Globus pallidus (tissue), 1 donor: ENCODE measurements at regions not wholly inside any gene's neighbourhood (a gene's known extent, or its start where the extent isn't known, plus 50 kb on each side); places are given as distances from the start of the nearest gene placed in this dataset.
"Not testable (repeated sequence)": the region's sequence is repeated elsewhere in the genome, so short reads cannot be mapped to it uniquely, and the experiment has no call there.

Experiments
- DNase-seq: peaks from one replicate; pipeline ENCODE4 v3.0.0-alpha.2; 2015; ENCODE audit warnings: low spot score

GRCh38 chr21:28132713-28133112, 860.0 kb downstream of the LTN1 start:
- DNase-seq = no peak

GRCh38 chr21:28127175-28127785, 865.4 kb downstream of the LTN1 start:
- DNase-seq = no peak

- no peak for DNase-seq
Measured at GRCh38 chr21:28126521-28127174, 866.0 kb downstream of the LTN1 start.

- no peak for DNase-seq
Measured at GRCh38 chr21:28124541-28124940, 868.1 kb downstream of the LTN1 start.

- DNase-seq = no peak
Measured at GRCh38 chr21:28118570-28118969, 874.1 kb downstream of the LTN1 start.

- not testable (repeated sequence) for DNase-seq
Measured at GRCh38 chr21:28114986-28115385, 877.7 kb downstream of the LTN1 start.

GRCh38 chr21:28113718-28114117, 879.0 kb downstream of the LTN1 start:
- no peak for DNase-seq

GRCh38 chr21:28112511-28112910, 880.2 kb downstream of the LTN1 start:
- DNase-seq = no peak

GRCh38 chr21:28111151-28111619, 881.5 kb downstream of the LTN1 start:
- peak; percentile 25 for DNase-seq

- no peak for DNase-seq
Measured at GRCh38 chr21:28110716-28111115, 882.0 kb downstream of the LTN1 start.

GRCh38 chr21:28110074-28110473, 882.6 kb downstream of the LTN1 start:
- DNase-seq = no peak

GRCh38 chr21:28106370-28106890, 886.2 kb downstream of the LTN1 start:
- DNase-seq = no peak

- DNase-seq = no peak
Measured at GRCh38 chr21:28104346-28104745, 888.3 kb downstream of the LTN1 start.

- peak; percentile 14 for DNase-seq
Measured at GRCh38 chr21:28100366-28100765, 892.3 kb downstream of the LTN1 start.

GRCh38 chr21:28099001-28099705, 893.5 kb downstream of the LTN1 start:
- DNase-seq = peak; percentile 23

- DNase-seq = no peak
Measured at GRCh38 chr21:28091466-28091865, 901.2 kb downstream of the LTN1 start.

- no peak for DNase-seq
Measured at GRCh38 chr21:28090546-28090945, 902.1 kb downstream of the LTN1 start.

- no peak for DNase-seq
Measured at GRCh38 chr21:28089599-28090441, 902.9 kb downstream of the LTN1 start.

GRCh38 chr21:28086861-28087581, 905.7 kb downstream of the LTN1 start:
- DNase-seq = no peak

GRCh38 chr21:28084951-28085350, 907.7 kb downstream of the LTN1 start:
- DNase-seq = no peak

GRCh38 chr21:28083350-28083749, 909.3 kb downstream of the LTN1 start:
- DNase-seq = no peak
